ENCODE measurements at regions not wholly inside any gene's neighbourhood (a gene's known extent, or its start where the extent isn't known, plus 50 kb on each side); places are given as distances from the start of the nearest gene placed in this dataset.

DNA sequence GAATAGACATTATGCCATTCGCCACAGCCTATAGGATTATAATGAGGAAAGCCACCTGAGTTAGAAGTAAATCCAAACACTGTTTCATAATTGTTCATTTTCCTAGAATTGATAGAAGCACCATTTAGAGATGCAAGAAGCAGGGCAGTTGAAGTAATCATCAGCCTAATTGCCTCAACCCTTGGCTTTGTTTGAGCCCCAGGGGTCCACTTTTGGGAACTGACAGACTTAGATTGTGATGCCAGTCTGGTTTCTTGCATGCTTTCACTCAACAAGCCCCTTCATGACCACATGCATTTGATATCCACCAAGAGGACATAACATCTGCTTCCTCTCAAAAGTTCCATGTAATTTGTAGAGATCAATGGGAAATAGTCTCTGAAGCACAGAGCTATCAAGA, 97.2 kb upstream of the COL8A1 start:
- Histone ChIP-seq H3K9ac (ENCODE audit: low read length) (no peak overlapping the region), H3K27ac (ENCODE audit: low read length) (no peak overlapping the region), H3K27me3 (ENCODE audit: control insufficient read depth, insufficient read depth, low read length) (no peaks in the 10 kb centered on the region), H3K4me1 (ENCODE audit: control insufficient read depth, low read depth, low read length) (no peaks in the 10 kb centered on the region), H3K4me3 (ENCODE audit: low read length) (no peak overlapping the region), H3K36me3 (ENCODE audit: control insufficient read depth, low read depth, low read length) (no peaks in the 10 kb centered on the region), H3K9me3 (ENCODE audit: control insufficient read depth, low read depth, low read length) (no peaks in the 10 kb centered on the region)

DNA sequence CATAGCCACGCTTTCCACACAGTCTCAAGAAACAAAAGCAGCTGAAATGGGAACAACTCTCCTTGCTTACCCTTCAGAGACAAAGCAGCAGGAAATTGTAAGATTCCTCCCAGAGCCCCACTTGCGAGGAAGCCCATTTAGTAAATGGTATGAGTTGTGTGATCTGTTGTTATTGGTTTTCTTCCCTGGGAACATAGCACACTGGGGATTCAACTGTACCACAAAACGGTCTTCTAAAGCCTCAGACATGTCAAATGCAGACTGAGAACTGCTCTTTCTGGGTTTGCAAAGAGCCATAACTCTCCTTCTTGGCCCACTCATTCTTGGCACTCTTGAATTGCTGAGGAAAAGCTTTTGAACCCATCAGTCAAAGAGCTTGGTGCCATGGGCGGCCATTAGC, 101.0 kb upstream of the COL8A1 start:
- Histone ChIP-seq H3K27ac (ENCODE audit: low read length) (no peak overlapping the region), H3K27me3 (ENCODE audit: control insufficient read depth, insufficient read depth, low read length) (no peaks in the 10 kb centered on the region), H3K9me3 (ENCODE audit: control insufficient read depth, low read depth, low read length) (no peaks in the 10 kb centered on the region)

GRCh38 chr3:99536555-99537314, 101.7 kb upstream of the COL8A1 start:
- Histone ChIP-seq H3K4me1 (ENCODE audit: control insufficient read depth, low read depth, low read length) (no peaks in the 10 kb centered on the region), H3K9ac (ENCODE audit: low read length) (no peak overlapping the region), H3K27ac (ENCODE audit: low read length) (no peak overlapping the region), H3K36me3 (ENCODE audit: control insufficient read depth, low read depth, low read length) (no peaks in the 10 kb centered on the region), H3K9me3 (ENCODE audit: control insufficient read depth, low read depth, low read length) (no peaks in the 10 kb centered on the region), H3K4me3 (ENCODE audit: low read length) (no peak overlapping the region), H3K27me3 (ENCODE audit: control insufficient read depth, insufficient read depth, low read length) (no peaks in the 10 kb centered on the region)

More for the DNA sequence above, 101.0 kb upstream of the COL8A1 start:
- Histone ChIP-seq H3K4me3 (ENCODE audit: low read length) (no peak overlapping the region), H3K4me1 (ENCODE audit: control insufficient read depth, low read depth, low read length) (no peaks in the 10 kb centered on the region), H3K36me3 (ENCODE audit: control insufficient read depth, low read depth, low read length) (no peaks in the 10 kb centered on the region), H3K9ac (ENCODE audit: low read length) (no peak overlapping the region)

GRCh38 chr3:99534951-99535704, 103.3 kb upstream of the COL8A1 start:
- Histone ChIP-seq H3K4me1 (ENCODE audit: control insufficient read depth, low read depth, low read length) (peaks cover 1% of the 10 kb centered on the region), H3K9me3 (ENCODE audit: control insufficient read depth, low read depth, low read length) (no peaks in the 10 kb centered on the region), H3K4me3 (ENCODE audit: low read length) (no peak overlapping the region), H3K27ac (ENCODE audit: low read length) (no peak overlapping the region), H3K9ac (ENCODE audit: low read length) (no peak overlapping the region), H3K27me3 (ENCODE audit: control insufficient read depth, insufficient read depth, low read length) (no peaks in the 10 kb centered on the region), H3K36me3 (ENCODE audit: control insufficient read depth, low read depth, low read length) (no peaks in the 10 kb centered on the region)

- no peak overlapping the region for H3K9ac ChIP-seq (ENCODE audit: low read length)
- H3K27ac ChIP-seq (ENCODE audit: low read length), result no peak overlapping the region
- no peaks in the 10 kb centered on the region for H3K27me3 ChIP-seq (ENCODE audit: control insufficient read depth, insufficient read depth, low read length)
- H3K4me1 ChIP-seq (ENCODE audit: control insufficient read depth, low read depth, low read length), result peaks cover 8% of the 10 kb centered on the region
- H3K4me3 ChIP-seq (ENCODE audit: low read length), result no peak overlapping the region
- H3K36me3 ChIP-seq (ENCODE audit: control insufficient read depth, low read depth, low read length), result no peaks in the 10 kb centered on the region
- H3K9me3 ChIP-seq (ENCODE audit: control insufficient read depth, low read depth, low read length), result no peaks in the 10 kb centered on the region
These were observed 106.1 kb upstream of the COL8A1 start for GRCh38 chr3:99532246-99532645.

DNA sequence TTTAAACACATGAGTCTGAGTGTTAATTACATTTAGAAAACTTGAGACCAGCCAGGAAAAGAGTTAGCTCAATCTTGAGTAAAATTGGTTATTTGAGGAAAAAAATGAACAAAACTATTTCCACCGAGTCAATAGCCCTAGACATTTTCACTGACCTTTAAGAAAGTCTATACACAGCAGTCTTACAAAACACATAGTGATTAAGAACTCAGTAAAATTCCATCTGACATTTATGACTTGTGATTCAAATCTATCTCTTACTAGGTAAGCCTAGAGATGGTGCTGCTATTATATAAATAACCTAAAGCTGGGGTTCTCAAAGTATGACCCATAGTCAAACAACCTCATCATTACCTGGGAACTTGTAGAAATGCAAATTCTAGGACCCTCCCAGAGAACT, 109.1 kb upstream of the COL8A1 start:
- no peak overlapping the region for H3K4me3 ChIP-seq (ENCODE audit: low read length)

GRCh38 chr3:99526921-99527320, 111.5 kb upstream of the COL8A1 start:
- Histone ChIP-seq H3K9me3 (ENCODE audit: control insufficient read depth, low read depth, low read length) (no peaks in the 10 kb centered on the region), H3K4me1 (ENCODE audit: control insufficient read depth, low read depth, low read length) (peaks cover 11% of the 10 kb centered on the region), H3K36me3 (ENCODE audit: control insufficient read depth, low read depth, low read length) (no peaks in the 10 kb centered on the region), H3K27ac (ENCODE audit: low read length) (no peak overlapping the region), H3K9ac (ENCODE audit: low read length) (no peak overlapping the region), H3K4me3 (ENCODE audit: low read length) (no peak overlapping the region), H3K27me3 (ENCODE audit: control insufficient read depth, insufficient read depth, low read length) (no peaks in the 10 kb centered on the region)

More for the DNA sequence above, 109.1 kb upstream of the COL8A1 start:
- Histone ChIP-seq H3K4me1 (ENCODE audit: control insufficient read depth, low read depth, low read length) (peaks cover 11% of the 10 kb centered on the region), H3K36me3 (ENCODE audit: control insufficient read depth, low read depth, low read length) (no peaks in the 10 kb centered on the region), H3K27ac (ENCODE audit: low read length) (no peak overlapping the region), H3K9me3 (ENCODE audit: control insufficient read depth, low read depth, low read length) (no peaks in the 10 kb centered on the region), H3K9ac (ENCODE audit: low read length) (no peak overlapping the region), H3K27me3 (ENCODE audit: control insufficient read depth, insufficient read depth, low read length) (no peaks in the 10 kb centered on the region)

GRCh38 chr3:99524559-99524958, 113.8 kb upstream of the COL8A1 start:
- Histone ChIP-seq H3K27ac (ENCODE audit: low read length) (no peak overlapping the region), H3K9me3 (ENCODE audit: control insufficient read depth, low read depth, low read length) (no peaks in the 10 kb centered on the region), H3K4me3 (ENCODE audit: low read length) (no peak overlapping the region), H3K27me3 (ENCODE audit: control insufficient read depth, insufficient read depth, low read length) (no peaks in the 10 kb centered on the region), H3K36me3 (ENCODE audit: control insufficient read depth, low read depth, low read length) (no peaks in the 10 kb centered on the region), H3K9ac (ENCODE audit: low read length) (no peak overlapping the region), H3K4me1 (ENCODE audit: control insufficient read depth, low read depth, low read length) (peaks cover 4% of the 10 kb centered on the region)

DNA sequence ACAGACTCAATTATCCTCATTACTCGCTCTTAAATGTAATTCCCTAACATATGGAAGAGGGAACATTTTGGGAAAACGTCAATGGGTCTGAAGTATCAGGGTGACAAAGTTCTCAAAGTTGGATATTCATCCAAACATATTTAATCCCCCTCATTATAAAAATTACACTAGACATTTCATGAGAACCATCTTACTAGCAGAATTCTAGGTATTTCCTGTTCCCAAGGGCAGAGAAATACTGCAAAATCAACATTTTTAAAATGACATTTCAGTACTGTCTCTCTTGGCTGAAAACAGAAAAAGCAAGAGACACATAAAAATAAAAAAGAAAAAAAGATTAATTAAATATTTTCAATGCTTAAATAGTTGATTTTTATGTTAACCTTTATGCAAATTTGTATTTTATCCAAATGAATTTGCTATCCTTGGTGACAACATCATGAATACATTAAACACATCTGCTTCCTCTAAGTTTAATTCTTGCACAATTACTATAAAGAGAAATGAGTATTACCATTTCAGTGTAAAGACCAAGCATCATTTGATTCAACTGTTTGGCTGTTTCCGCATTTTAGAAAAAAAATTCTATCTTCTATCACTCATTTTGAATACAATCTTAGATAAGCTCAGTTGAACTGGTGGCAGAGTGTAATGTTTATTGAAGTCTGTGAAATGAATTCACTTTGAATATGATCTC, 114.8 kb upstream of the COL8A1 start:
- H3K27ac ChIP-seq (ENCODE audit: low read length), result no peak overlapping the region
- no peak overlapping the region for H3K4me3 ChIP-seq (ENCODE audit: low read length)
- no peaks in the 10 kb centered on the region for H3K9me3 ChIP-seq (ENCODE audit: control insufficient read depth, low read depth, low read length)
- H3K36me3 ChIP-seq (ENCODE audit: control insufficient read depth, low read depth, low read length), result no peaks in the 10 kb centered on the region
- H3K9ac ChIP-seq (ENCODE audit: low read length), result no peak overlapping the region
- peaks cover 4% of the 10 kb centered on the region for H3K4me1 ChIP-seq (ENCODE audit: control insufficient read depth, low read depth, low read length)
- no peaks in the 10 kb centered on the region for H3K27me3 ChIP-seq (ENCODE audit: control insufficient read depth, insufficient read depth, low read length)

DNA sequence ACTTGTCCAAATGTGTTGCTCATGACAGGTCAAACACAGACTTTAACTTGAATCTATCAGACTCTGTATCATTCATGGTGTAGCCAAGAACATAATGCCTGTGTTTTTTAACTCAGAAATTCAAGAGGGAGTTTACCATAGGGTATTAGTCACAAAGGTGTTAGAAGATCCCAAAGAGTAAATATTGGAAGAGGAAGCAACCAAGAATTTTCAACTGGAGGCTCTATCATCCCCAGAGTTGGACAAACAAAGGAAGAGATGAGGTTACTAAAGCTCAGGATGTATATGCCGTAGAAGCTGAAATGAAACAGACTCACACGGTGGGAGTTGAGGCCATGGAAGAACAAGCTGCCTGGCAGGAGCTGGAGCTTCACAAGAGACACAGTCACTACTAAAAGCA, 116.2 kb upstream of the COL8A1 start:
- Histone ChIP-seq H3K9me3 (ENCODE audit: control insufficient read depth, low read depth, low read length) (no peaks in the 10 kb centered on the region), H3K27me3 (ENCODE audit: control insufficient read depth, insufficient read depth, low read length) (no peaks in the 10 kb centered on the region), H3K9ac (ENCODE audit: low read length) (no peak overlapping the region), H3K4me3 (ENCODE audit: low read length) (no peak overlapping the region), H3K4me1 (ENCODE audit: control insufficient read depth, low read depth, low read length) (peaks cover 2% of the 10 kb centered on the region), H3K27ac (ENCODE audit: low read length) (no peak overlapping the region), H3K36me3 (ENCODE audit: control insufficient read depth, low read depth, low read length) (no peaks in the 10 kb centered on the region)

DNA sequence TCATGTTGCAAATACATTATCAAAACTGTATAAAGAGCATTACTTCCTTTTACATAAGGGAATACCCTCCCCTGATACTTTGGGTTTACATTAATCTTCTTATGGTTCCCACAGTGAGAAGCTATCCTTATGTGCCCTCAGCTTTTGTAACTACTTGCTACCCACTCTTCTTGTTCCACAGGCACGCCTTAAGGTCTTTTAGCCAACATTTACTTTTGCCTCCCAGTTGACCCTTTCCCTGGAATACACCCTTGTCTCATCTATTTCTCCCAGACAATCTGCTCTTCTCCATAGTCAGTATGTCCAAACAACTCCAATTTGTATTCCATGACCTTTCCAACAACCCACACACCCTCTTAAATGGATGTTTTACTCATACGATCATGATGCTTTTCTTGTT, 116.8 kb upstream of the COL8A1 start:
- no peaks in the 10 kb centered on the region for H3K4me1 ChIP-seq (ENCODE audit: control insufficient read depth, low read depth, low read length)
- no peaks in the 10 kb centered on the region for H3K36me3 ChIP-seq (ENCODE audit: control insufficient read depth, low read depth, low read length)
- no peaks in the 10 kb centered on the region for H3K9me3 ChIP-seq (ENCODE audit: control insufficient read depth, low read depth, low read length)
- H3K27me3 ChIP-seq (ENCODE audit: control insufficient read depth, insufficient read depth, low read length), result no peaks in the 10 kb centered on the region
- no peak overlapping the region for H3K4me3 ChIP-seq (ENCODE audit: low read length)
- H3K27ac ChIP-seq (ENCODE audit: low read length), result no peak overlapping the region
- H3K9ac ChIP-seq (ENCODE audit: low read length), result no peak overlapping the region

All from iPS-18a (cell line).